GM21529 (cell line): ENCODE measurements at regions not wholly inside any gene's neighbourhood (a gene's known extent, or its start where the extent isn't known, plus 50 kb on each side); places are given as distances from the start of the nearest gene placed in this dataset.
"Not testable (repeated sequence)": the region's sequence is repeated elsewhere in the genome, so short reads cannot be mapped to it uniquely, and the experiment has no call there.

Experiments used
- ATAC-seq: cut with Tn5 transposase; IDR thresholded peaks from one replicate; pipeline ENCODE4 v1.9.1; 2021; ENCODE audit not compliant: unreplicated experiment

GRCh38 chrX:97850911-97851310, 967.2 kb downstream of the RPA4 start:
- ATAC-seq: no peak

GRCh38 chrX:97854086-97854485, 970.4 kb downstream of the RPA4 start:
- no peak for ATAC-seq

- no peak for ATAC-seq
These were observed 974.9 kb downstream of the RPA4 start for GRCh38 chrX:97858592-97858991.

GRCh38 chrX:97860226-97860625, 976.5 kb downstream of the RPA4 start:
- no peak for ATAC-seq

GRCh38 chrX:97863261-97863660, 979.6 kb downstream of the RPA4 start:
- ATAC-seq: no peak

GRCh38 chrX:97867266-97867665, 983.6 kb downstream of the RPA4 start:
- ATAC-seq: no peak

GRCh38 chrX:97876697-97877407, 993.1 kb downstream of the RPA4 start:
- ATAC-seq: no peak

GRCh38 chrX:97882306-97882705, 998.6 kb downstream of the RPA4 start:
- no peak for ATAC-seq

GRCh38 chrX:97895751-97896150, 1012.0 kb downstream of the RPA4 start:
- ATAC-seq: no peak

- no peak for ATAC-seq
These were observed 1014.3 kb downstream of the RPA4 start for GRCh38 chrX:97897998-97898397.

GRCh38 chrX:97898798-97899197, 1015.1 kb downstream of the RPA4 start:
- ATAC-seq: no peak

- ATAC-seq: no peak
These were observed 1024.1 kb downstream of the RPA4 start for GRCh38 chrX:97907791-97908190.

- ATAC-seq: peak; percentile 94
These were observed 1025.5 kb downstream of the RPA4 start for GRCh38 chrX:97909245-97909644.

GRCh38 chrX:97915390-97915789, 1031.7 kb downstream of the RPA4 start:
- ATAC-seq: not testable (repeated sequence)

GRCh38 chrX:97921223-97921622, 1037.5 kb downstream of the RPA4 start:
- not testable (repeated sequence) for ATAC-seq

- no peak for ATAC-seq
These were observed 1047.9 kb downstream of the RPA4 start for GRCh38 chrX:97931586-97931985.

- ATAC-seq: no peak
These were observed 1052.6 kb downstream of the RPA4 start for GRCh38 chrX:97936296-97936695.

GRCh38 chrX:97938706-97939105, 1055.0 kb downstream of the RPA4 start:
- no peak for ATAC-seq

GRCh38 chrX:97968376-97969163, 1084.9 kb downstream of the RPA4 start:
- no peak for ATAC-seq

- no peak for ATAC-seq
These were observed 1100.9 kb downstream of the RPA4 start for GRCh38 chrX:97984641-97985040.

- no peak for ATAC-seq
These were observed 1101.4 kb downstream of the RPA4 start for GRCh38 chrX:97985096-97985495.

GRCh38 chrX:97987979-97988378, 1104.3 kb downstream of the RPA4 start:
- no peak for ATAC-seq
